HG03378 (cell line): ENCODE measurements at regions not wholly inside any gene's neighbourhood (a gene's known extent, or its start where the extent isn't known, plus 50 kb on each side); places are given as distances from the start of the nearest gene placed in this dataset.

Experiments
- ATAC-seq: cut with Tn5 transposase; IDR thresholded peaks from one replicate; pipeline ENCODE4 v1.9.1; 2021; ENCODE audit warnings: mild to moderate bottlenecking, moderate library complexity; ENCODE audit not compliant: unreplicated experiment

DNA sequence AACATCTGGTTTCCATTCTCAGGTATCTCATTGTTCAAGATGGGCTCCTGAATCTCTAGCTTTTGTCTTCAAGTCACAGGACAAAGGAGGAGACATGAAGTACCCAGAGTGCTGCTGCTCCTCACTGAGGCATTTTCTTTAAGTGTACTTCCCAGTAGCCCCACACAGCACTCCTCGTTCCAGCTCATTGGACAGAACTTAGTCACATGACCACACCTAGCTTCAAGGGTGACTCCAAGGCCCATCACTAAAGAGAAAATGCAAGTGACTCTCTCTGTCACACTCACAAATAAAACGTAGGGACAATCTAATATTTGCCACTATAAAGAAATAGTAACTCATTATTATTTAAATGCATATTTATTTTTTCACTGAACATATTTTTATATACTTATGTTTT is 58.3 kb upstream of the NEUROD6 start:
- ATAC-seq, result no peak

DNA sequence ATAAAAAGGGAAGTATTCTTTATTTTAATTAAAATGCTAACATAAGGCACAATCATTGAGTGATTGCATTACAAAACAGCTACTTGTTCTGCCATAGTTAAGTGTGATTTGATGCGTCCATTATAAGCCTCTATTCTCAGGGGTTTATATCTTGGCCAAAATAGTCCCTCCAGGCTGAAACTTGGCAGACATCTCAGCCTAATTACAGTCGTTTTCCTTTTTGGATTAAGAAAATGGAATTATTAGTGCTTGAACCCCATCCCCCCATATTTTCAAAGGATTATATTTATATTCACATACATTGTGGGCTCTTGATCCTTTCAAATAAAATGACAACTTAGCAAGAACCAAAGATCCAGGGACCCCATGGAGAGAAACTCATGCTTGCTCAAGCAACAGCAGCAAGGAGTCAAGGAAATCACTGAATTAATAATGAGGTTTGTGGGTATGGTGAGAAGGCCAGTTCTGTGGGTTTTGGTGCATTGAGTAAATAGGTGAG is 66.7 kb upstream of the NEUROD6 start:
- ATAC-seq, result no peak

DNA sequence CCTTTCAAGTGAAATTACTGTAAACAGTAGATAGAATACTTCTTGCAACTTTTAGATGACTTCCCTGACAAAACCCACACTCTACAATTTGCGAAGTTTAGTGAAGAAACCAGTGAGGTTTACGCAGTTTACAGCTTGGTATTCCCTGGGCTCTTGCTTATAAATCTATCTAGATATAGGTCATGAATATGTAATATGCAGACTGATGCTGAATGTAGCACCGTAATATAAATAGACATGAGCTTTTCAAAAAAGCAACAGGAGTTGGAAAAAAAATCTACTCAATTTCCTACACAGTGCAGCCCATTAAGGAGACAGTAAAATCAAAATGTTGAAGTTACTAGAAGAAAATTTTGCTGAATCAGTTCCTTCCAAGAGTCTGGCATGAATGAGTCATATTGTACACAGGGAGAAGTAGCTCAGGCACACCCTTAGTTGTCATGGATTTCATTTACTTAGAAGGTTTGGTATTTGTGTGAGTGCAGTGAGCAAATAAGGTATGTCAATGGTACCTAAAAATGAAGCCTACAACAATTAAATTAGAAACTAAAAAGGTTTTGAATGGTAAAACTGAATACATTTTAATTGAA is 67.7 kb upstream of the NEUROD6 start:
- ATAC-seq, result no peak

DNA sequence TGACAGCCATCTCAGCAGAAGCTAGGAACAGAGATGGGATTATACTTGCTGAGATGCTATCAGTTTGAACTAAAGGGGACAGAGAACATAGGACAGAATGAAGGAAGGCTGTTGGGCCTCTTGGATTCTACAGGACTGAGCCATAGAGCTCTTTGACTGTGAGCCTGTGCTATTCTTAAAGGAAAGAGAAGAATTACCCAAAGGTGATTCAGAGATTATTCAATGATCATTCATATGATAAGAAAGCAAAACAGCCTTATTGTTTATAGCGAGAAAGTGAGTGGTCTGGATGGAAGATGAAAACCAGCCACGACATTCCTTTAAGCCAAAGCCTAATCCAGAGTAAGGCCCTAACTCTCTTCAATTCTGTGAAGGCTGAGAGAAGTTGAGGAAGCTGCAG is 69.7 kb upstream of the NEUROD6 start:
- ATAC-seq, result no peak

DNA sequence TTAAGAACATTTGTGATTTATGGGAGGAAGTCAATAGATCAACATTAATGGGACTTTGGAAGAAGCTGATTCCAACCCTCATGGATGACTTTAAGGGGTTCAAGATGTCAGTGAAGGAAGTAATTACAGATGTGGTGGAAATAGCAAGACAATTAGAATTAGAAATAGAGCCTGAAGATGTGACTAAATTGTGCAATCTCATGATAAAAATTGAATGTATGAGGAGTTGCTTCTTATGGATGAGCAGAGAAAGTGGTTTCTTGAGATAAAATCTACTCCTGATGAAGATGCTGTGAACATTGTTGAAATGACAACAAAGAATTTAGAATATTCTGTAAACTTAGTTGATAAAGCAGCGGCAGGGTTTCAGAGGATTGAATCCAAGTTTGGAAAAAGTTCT is 70.9 kb upstream of the NEUROD6 start:
- no peak for ATAC-seq

DNA sequence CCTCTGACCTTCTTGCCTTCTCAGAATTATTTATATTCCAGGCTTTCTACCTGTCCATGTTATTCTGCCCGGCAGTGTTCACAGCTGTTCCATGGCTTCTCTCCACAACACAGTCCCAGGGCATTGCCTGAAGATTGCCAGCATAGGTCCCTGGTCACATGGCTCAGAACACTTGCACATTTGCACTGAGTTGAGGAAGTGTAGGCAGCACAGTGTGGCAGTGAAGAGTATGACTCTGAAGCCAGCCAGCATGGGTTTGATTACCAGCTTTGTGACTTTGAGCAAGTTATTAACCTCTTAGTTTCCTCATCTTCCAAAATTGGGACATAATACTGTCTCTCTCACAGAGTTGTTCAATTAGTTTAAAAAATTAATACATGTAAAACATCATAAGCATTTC is 73.2 kb upstream of the NEUROD6 start:
- ATAC-seq, result no peak

DNA sequence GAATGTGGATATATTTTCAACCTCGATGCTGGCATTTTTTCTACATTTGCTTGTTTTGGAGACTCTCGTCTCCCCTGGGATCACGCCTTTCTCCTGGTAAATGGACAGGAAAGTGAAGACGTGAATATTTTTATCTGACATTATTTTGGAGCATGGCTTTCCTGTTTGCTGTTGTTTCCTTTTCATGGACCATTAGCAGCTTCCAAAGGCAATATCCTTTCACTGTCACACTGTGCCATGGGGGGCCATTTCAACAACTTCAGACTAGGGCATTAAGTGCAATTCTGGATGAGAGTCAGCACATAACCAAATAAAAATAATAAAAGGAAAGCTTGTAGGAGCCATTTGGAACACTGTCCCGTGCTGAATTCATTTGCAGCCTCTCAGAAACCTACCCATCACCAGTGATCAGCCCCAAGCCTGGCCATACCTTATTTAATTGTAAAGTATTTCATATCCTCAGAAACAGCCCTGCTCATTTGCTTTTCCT is 75.9 kb upstream of the NEUROD6 start:
- ATAC-seq, result no peak

DNA sequence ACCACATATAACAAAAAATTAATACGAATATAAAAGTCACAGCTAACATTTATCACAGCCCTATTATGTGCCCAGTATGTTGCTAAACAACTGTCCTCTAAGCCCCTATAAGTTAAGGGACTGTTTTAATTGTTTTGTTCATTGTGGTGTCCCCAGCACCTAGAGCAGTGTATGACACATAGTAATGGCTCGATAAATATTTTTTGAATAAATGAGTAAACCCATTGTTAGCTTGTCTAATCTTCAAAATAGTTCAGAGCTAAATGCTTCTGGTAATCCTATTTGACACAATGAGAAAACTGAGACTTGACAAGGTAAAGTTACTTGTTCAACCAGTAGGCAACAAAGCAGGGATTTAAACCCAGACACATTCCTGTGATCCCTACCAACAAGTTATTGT is 78.4 kb upstream of the NEUROD6 start:
- no peak for ATAC-seq

DNA sequence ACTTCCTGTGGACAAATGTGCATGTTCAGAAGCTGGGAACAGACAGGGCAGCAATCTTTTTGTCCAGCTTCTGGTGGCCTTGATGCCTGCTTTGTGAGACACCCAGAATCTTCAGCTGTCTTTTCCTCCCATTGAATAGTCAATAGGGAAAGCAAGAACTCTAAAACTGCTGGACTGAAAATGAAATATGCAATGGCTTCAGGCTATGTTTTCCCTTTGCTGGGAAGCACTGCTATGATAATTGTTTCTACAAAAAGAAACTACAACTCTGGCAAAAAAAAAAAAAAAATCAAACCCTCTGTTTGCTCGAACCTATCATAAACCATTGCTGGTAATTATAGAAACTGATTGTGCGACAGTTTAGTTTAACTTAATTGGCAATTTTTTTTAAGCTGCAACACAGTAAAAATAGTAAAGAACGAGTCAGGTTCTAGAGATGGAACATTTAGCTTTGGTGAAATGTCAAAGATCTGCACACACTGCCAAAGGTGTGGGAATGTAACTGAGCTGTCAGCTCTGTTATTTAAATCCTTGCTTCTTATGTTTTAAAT is 79.1 kb upstream of the NEUROD6 start:
- ATAC-seq, result no peak

DNA sequence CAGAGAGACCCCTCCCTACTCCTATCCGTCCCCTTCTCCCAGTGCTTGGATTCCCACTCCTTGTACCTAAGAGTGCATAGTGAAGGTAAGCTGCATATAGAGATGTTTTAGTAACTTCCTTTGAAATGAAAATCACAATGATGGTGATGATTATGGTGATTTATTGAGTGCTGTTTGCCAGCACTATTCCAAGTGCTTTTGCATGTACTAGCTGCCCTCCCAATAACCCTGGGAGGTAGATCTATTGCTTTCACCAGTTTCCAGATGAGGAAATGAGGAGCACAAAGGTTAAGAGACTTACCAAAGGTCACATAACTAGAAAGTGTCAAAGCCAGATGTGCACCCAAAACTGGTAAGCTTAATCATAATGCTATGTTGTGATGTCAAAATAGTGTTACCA is 80.4 kb upstream of the NEUROD6 start:
- no peak for ATAC-seq

DNA sequence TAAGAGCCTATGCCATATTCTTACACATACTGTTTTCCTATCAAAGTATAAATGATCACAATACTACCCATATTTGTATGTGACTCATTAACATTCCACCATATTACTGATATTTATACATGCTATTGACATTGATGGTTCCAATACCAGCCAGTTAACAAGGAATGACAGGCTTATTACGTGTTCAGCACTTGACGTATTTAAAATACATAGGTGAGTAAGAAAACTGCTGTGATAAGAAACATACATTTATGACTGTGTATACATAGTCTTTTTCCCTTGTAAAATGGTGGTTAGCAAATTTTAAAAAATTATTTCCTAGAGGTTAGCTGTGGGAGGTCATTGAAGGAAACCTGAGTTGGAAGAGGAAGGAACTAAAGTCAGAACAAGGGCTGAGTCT is 81.1 kb upstream of the NEUROD6 start:
- ATAC-seq, result no peak

DNA sequence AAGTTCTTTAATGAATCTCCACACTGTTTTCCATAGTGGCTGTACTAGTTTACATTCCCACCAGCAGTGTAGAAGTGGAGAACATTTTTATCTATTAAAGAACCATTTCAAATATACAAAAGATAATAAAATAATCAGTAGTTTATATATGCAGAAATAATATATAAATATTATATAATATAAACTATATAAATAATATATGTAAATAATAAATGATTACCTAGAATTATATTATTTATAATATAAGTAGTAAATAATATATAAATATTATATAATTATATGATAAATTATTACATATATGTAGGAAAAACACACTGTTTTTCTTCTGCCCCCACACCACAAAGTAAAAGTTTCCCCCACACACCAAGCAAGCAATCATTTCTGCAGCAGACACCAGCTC is 83.5 kb upstream of the NEUROD6 start:
- ATAC-seq, result no peak

DNA sequence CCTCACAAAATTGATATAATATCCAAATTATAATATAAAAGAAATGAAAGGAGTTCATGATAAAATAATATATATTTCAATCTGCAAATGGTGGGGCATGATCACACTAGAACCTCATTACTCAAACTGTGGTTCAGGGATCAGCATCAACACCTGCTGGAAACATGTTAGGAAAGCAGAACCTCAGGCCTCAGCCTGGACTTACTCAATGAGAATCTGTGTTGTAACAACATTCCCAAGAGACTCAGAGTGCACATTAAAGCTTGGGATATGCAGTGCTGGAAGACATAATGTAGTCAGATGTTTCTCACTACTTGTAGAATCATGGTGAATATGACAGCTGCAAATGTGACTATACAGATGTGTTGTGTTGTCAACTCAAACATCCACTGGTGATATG is 81.7 kb upstream of the ITPRID1 start:
- ATAC-seq, result no peak

DNA sequence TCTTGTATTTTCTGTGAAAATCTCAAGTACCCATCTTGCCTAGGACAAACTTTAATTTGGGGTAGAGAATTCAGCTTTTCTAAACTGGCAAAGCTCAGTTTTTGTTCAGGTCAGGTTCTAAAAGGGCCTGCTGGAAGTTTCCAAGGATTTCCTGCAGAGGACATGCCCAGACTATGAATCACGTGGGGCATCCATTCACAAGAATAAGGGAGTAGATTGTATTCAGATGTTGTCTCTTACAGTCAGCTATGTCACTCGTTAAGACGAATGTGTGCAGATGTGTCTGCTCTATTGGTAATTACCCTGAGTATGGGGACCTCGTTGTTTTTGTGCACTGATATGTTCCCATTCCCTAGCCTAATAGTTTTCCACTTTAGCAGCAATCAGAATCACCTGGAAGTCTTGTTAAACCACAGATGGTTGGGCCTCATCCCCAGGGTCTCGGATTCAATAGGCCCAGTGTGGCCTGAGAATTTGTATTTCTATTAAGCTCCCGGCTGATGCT is 81.0 kb upstream of the ITPRID1 start:
- no peak for ATAC-seq

DNA sequence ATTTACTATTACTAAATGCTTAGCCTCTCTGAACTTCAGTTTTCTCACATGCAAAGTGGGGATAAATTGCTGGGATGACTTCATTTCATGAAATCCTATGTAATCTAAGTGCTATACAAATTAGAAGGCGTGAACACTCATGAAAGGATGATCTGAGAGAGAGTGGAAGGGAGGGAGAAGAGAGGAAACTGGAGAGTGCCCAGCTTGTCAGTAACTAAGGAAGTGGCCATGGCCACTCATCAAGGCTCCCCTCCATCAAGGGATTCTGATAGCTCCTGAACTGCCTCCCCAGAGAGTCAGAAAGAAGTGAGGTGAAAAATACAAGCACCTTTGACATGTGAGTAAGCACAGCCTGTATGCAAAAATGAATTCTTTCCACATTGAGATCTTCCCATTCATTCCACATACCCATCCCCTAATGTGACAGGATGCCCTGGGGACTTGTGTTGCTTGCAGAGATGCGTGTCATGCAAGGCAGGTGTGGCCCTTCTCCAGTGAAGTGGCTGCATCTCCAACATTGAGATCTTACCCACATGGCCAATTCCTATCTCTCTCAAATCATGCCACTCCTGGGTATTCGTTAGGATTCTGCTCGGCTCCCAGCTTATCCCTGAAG is 76.5 kb upstream of the ITPRID1 start:
- ATAC-seq, result no peak

DNA sequence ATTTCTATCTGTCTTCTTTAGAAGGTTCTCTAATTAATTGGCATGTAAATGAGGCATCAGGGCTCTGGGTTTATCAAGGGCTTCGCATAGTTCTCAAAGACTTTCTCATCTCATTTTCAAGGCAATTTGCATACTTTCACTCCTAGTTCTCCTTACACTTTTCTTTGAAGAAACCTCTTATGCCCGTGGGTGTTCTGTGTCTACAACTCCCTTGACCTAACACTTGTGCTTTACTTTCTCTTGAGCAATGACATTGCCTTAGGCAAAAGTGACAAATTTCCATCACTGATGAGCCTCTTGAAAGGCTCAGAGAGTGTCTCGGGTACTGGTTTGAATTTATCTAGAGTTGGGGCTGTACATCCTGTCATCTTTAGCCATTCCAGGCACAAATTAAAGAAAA is 74.7 kb upstream of the ITPRID1 start:
- ATAC-seq, result no peak

DNA sequence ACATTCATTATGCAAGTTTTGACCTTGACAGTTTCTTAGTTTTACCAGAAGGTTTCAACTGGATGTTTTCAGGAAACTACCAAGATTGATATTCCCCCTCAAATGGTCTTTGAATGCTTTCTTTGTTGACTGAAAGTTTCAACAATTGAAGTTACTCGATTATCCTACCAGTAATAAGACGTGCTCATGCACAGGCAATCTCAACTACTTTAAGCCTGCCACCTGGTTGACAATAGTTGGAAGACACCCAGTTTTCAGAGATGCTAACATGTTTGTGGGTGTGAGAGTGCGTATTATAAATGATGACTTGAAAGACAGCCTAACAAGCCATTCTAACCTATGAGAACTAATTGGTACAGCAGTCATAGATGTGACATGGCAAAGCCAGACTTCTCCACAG is 73.4 kb upstream of the ITPRID1 start:
- no peak for ATAC-seq

DNA sequence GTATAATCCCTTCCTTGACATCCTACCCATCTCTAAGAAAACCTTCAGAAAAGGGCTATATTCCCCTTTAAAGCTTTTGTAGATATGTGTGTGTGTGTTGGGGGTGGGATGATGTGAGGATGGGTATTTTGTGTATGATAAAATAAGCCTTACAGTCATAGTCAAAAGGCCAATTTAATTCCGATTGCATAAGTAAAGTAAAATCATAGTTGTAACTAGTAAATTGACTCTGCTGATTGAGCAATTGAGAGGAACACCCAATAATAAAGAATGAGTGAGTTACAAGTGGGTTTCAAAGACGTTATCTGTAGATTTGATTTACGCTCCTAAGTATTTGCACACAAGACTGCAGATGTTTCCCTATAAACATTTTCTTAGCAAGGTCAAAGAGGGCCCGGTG is 71.3 kb upstream of the ITPRID1 start:
- no peak for ATAC-seq

DNA sequence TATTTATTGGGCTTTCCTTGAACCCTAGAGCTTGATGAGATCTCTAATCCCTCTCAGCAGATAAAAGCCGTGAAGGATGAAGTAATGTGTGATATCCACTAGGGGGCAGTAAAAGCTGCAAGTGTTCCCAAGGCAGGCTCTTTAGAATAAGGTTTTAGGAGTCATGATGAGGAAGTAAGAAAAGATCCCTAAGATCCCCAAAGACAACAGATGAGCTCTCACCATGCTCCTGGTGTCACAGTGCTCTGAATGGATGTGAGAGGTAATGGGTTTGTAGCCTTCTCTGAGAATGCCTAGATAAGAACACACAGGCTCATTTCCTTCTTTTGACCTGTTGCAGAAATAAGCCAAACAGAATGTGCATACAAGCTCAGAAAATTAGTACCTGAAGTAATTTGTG is 70.4 kb upstream of the ITPRID1 start:
- ATAC-seq, result peak; percentile 93

DNA sequence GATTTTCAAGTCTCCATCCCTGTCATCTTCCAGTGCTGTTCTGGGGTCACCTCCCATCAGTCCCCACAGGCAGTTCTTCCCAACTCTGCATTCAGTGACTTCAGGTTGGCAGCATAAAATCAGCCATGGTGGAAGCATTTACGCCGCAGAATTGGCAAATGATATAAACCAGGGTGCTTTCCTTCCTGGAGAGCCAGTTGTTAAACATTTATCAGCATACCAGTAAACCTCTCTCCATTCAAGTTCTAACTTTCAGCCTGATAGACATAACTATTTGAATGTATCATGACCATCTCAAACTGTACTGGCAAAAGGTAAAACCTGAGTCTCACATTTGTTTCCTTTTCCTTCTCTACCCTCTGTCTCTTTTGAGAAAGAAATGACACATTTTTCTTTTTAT is 69.7 kb upstream of the ITPRID1 start:
- no peak for ATAC-seq

DNA sequence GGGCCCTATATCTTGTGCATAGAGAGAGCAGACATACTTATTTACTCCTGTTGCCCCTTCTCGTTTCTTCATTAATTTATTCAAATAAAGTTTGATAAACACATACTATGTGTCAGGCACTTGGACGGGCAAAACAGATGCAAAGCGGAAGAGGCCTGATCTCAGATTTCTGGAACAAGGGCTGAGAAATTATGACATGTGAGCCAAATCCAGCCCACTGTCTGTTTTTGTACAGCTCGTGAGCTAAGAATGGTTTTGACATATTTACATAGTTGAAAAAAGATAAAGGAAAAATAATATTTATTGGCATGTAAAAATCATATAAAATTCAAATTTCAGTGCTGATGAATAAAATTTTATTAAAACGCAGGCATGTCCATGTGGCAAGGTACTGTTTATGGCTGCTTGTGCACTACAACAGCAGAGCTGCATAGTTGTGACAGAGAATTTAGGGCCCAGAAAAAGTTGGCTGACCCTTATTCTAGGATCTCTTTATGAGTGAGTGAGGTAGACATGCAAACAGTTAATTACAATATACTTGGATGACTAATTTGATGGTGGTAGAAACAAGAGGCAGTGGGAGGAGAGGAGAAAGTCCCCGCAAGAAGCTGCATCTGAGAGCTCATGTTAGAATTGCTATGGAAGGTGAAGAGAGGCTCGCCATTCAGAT is 68.1 kb upstream of the ITPRID1 start:
- no peak for ATAC-seq

DNA sequence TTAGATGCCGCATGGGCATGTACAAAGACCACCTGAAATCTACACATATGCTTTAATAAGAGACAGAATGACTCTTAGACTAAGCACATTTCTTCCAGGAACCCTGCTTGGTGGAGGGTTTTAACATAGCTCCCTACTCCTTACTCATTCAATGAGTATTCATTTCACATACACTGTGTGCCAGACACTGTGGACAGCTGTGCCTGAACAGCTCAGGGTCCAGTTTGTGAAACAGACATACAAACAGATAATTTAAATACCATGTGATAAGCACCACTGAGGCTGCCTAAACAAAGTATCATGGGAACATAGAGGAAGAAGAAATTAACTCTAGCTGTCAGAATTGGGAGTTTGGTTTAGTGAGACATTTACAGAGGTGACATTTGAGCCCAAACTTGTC is 65.2 kb upstream of the ITPRID1 start:
- ATAC-seq, result no peak
